IPS-18c (cell line): ENCODE measurements at regions not wholly inside any gene's neighbourhood (a gene's known extent, or its start where the extent isn't known, plus 50 kb on each side); places are given as distances from the start of the nearest gene placed in this dataset.

Experiments used
- H3K4me3 ChIP-seq: 2 replicates; pipeline ENCODE4 v1.7.0; 2013; ENCODE audit warnings: low read depth, mild to moderate bottlenecking, low read length, moderate library complexity; ENCODE audit not compliant: insufficient read depth
- H3K9me3 ChIP-seq: one replicate; pipeline ENCODE4 v1.6.1; 2013; ENCODE audit warnings: mild to moderate bottlenecking, low read length, moderate library complexity; ENCODE audit not compliant: control insufficient read depth, insufficient read depth

- no peak overlapping the region for H3K4me3 ChIP-seq
- H3K9me3 ChIP-seq = no peaks in the 10 kb centered on the region
Observed at GRCh38 chr9:29697011-29697410, 2123.7 kb upstream of the C9orf72 start.

GRCh38 chr9:29701559-29701958 is 2128.3 kb upstream of the C9orf72 start:
- Histone ChIP-seq H3K9me3 (no peaks in the 10 kb centered on the region), H3K4me3 (no peak overlapping the region)

- H3K4me3 ChIP-seq = no peak overlapping the region
- H3K9me3 ChIP-seq = no peaks in the 10 kb centered on the region
Observed at GRCh38 chr9:29701971-29702370, 2128.7 kb upstream of the C9orf72 start.

- Histone ChIP-seq H3K9me3 (no peaks in the 10 kb centered on the region), H3K4me3 (no peak overlapping the region)
Observed at GRCh38 chr9:29714860-29715259, 2141.6 kb upstream of the C9orf72 start.

GRCh38 chr9:29717631-29718030 is 2144.3 kb upstream of the C9orf72 start:
- Histone ChIP-seq H3K9me3 (no peaks in the 10 kb centered on the region), H3K4me3 (no peak overlapping the region)

GRCh38 chr9:29730163-29730562 is 2156.9 kb upstream of the C9orf72 start:
- no peaks in the 10 kb centered on the region for H3K9me3 ChIP-seq
- H3K4me3 ChIP-seq = no peak overlapping the region

GRCh38 chr9:29740518-29740917 is 2167.2 kb upstream of the C9orf72 start:
- Histone ChIP-seq H3K9me3 (no peaks in the 10 kb centered on the region), H3K4me3 (no peak overlapping the region)

GRCh38 chr9:29741169-29741568 is 2167.9 kb upstream of the C9orf72 start:
- H3K9me3 ChIP-seq = no peaks in the 10 kb centered on the region

GRCh38 chr9:29750062-29750461 is 2176.8 kb upstream of the C9orf72 start:
- Histone ChIP-seq H3K4me3 (no peak overlapping the region), H3K9me3 (no peaks in the 10 kb centered on the region)

More at GRCh38 chr9:29741169-29741568, 2167.9 kb upstream of the C9orf72 start:
- no peak overlapping the region for H3K4me3 ChIP-seq

GRCh38 chr9:29751226-29751625 is 2177.9 kb upstream of the C9orf72 start:
- Histone ChIP-seq H3K9me3 (no peaks in the 10 kb centered on the region), H3K4me3 (no peak overlapping the region)

GRCh38 chr9:29753638-29754037 is 2180.4 kb upstream of the C9orf72 start:
- H3K4me3 ChIP-seq = no peak overlapping the region
- H3K9me3 ChIP-seq = no peaks in the 10 kb centered on the region

GRCh38 chr9:29769019-29769418 is 2195.7 kb upstream of the C9orf72 start:
- peaks cover 3% of the 10 kb centered on the region for H3K9me3 ChIP-seq
- no peak overlapping the region for H3K4me3 ChIP-seq

GRCh38 chr9:29773676-29774075 is 2200.4 kb upstream of the C9orf72 start:
- no peak overlapping the region for H3K4me3 ChIP-seq
- peaks cover 3% of the 10 kb centered on the region for H3K9me3 ChIP-seq

GRCh38 chr9:29775491-29775890 is 2202.2 kb upstream of the C9orf72 start:
- H3K9me3 ChIP-seq = no peaks in the 10 kb centered on the region
- no peak overlapping the region for H3K4me3 ChIP-seq

- H3K9me3 ChIP-seq = no peaks in the 10 kb centered on the region
- no peak overlapping the region for H3K4me3 ChIP-seq
Observed at GRCh38 chr9:29778281-29778849, 2205.1 kb upstream of the C9orf72 start.

GRCh38 chr9:29793970-29794369 is 2220.7 kb upstream of the C9orf72 start:
- Histone ChIP-seq H3K9me3 (no peaks in the 10 kb centered on the region), H3K4me3 (no peak overlapping the region)

GRCh38 chr9:29796291-29796952 is 2223.1 kb upstream of the C9orf72 start:
- Histone ChIP-seq H3K9me3 (no peaks in the 10 kb centered on the region), H3K4me3 (no peak overlapping the region)

- no peak overlapping the region for H3K4me3 ChIP-seq
- no peaks in the 10 kb centered on the region for H3K9me3 ChIP-seq
Observed at GRCh38 chr9:29798599-29798998, 2225.3 kb upstream of the C9orf72 start.

GRCh38 chr9:29799227-29799626 is 2225.9 kb upstream of the C9orf72 start:
- H3K4me3 ChIP-seq = no peak overlapping the region
- H3K9me3 ChIP-seq = no peaks in the 10 kb centered on the region
